CD8-positive, alpha-beta memory T cell (primary cell): ENCODE measurements at regions not wholly inside any gene's neighbourhood (a gene's known extent, or its start where the extent isn't known, plus 50 kb on each side); places are given as distances from the start of the nearest gene placed in this dataset.

Experiments
- CTCF ChIA-PET: fragments of 350-600 bp; sonication (Branson Sonifier 250); formaldehyde crosslinking; loops from one replicate; lab custom pipeline; 2021; ENCODE audit warnings: antibody characterized with exemption; lab: Charles Lee
- POLR2A ChIA-PET: fragments of 350-600 bp; sonication (Branson Sonifier 250); formaldehyde crosslinking; loops from one replicate; lab custom pipeline; 2021; ENCODE audit warnings: antibody characterized with exemption; lab: Charles Lee
- DNase-seq, 5 donors: peaks; one replicate each; pipeline versions ENCODE4 v3.0.0 to v3.0.0-alpha.2; 2020 to 2022; ENCODE audit warnings: mixed read lengths in 1 of 5
- H3K27ac ChIP-seq: one replicate; pipeline ENCODE4 v1.7.0; 2013; ENCODE audit warnings: low read depth, mild to moderate bottlenecking, low read length, moderate library complexity
- H3K27me3 ChIP-seq: 2 replicates; pipeline ENCODE4 v1.7.0; 2013; ENCODE audit warnings: low read length, mild to moderate bottlenecking; ENCODE audit not compliant: insufficient read depth, poor library complexity, severe bottlenecking
- H3K36me3 ChIP-seq: 2 replicates; pipeline ENCODE4 v1.7.0; 2013; ENCODE audit warnings: mild to moderate bottlenecking, low read length, moderate library complexity; ENCODE audit not compliant: insufficient read depth
- H3K4me1 ChIP-seq: 2 replicates; pipeline ENCODE4 v1.7.0; 2013; ENCODE audit warnings: mild to moderate bottlenecking, low read length, moderate library complexity; ENCODE audit not compliant: insufficient read depth
- H3K4me3 ChIP-seq: 2 replicates; pipeline ENCODE4 v1.7.0; 2013; ENCODE audit warnings: mild to moderate bottlenecking, low read length
- H3K9me3 ChIP-seq: 2 replicates; pipeline ENCODE4 v1.7.0; 2013; ENCODE audit warnings: mild to moderate bottlenecking, low read length
- H3K27ac Mint-ChIP-seq, 8 donors: one replicate each; pipeline ENCODE4 v1.8.0; 2020 to 2021; ENCODE audit warnings: mixed read lengths in 8 of 8, mild to moderate bottlenecking in 6 of 8, inconsistent platforms in 3 of 8, moderate library complexity in 3 of 8
- H3K27me3 Mint-ChIP-seq, 2 donors: one replicate each; pipeline ENCODE4 v1.8.0; 2020 to 2021; ENCODE audit warnings: mixed read lengths in 2 of 2, mild to moderate bottlenecking in 1 of 2, moderate library complexity in 1 of 2
- H3K36me3 Mint-ChIP-seq, 3 donors: one replicate each; pipeline ENCODE4 v1.8.0; 2020 to 2021; ENCODE audit warnings: mixed read lengths in 3 of 3, inconsistent platforms in 1 of 3, mild to moderate bottlenecking in 1 of 3
- H3K4me1 Mint-ChIP-seq, 3 donors: one replicate each; pipeline ENCODE4 v1.8.0; 2020 to 2021; ENCODE audit warnings: mixed read lengths in 3 of 3, inconsistent platforms in 1 of 3, mild to moderate bottlenecking in 1 of 3
- H3K4me3 Mint-ChIP-seq, 7 donors: one replicate each; pipeline ENCODE4 v1.8.0; 2020 to 2021; ENCODE audit warnings: mixed read lengths in 7 of 7, mild to moderate bottlenecking in 6 of 7, moderate library complexity in 4 of 7, inconsistent platforms in 2 of 7
- H3K9me3 Mint-ChIP-seq, 5 donors: one replicate each; pipeline ENCODE4 v1.8.0; 2020 to 2022; ENCODE audit warnings: mixed read lengths in 5 of 5, mild to moderate bottlenecking in 3 of 5, moderate library complexity in 2 of 5, inconsistent platforms in 1 of 5

GRCh38 chr13:59451236-59451635, 712.5 kb downstream of the DIAPH3 start:
- Histone ChIP-seq H3K36me3 (no peaks in the 10 kb centered on the region), H3K4me3 (no peak overlapping the region), H3K4me1 (no peaks in the 10 kb centered on the region), H3K27ac (no peak overlapping the region), H3K9me3 (no peaks in the 10 kb centered on the region), H3K27me3 (no peaks in the 10 kb centered on the region)
- Mint-ChIP-seq H3K27me3 (peaks cover 3 to 6% of the 10 kb centered on the region in 2 donors), H3K4me3 (no peak overlapping the region), H3K27ac (no peak overlapping the region), H3K9me3 (no peaks in the 10 kb centered on the region), H3K4me1 (no peaks in the 10 kb centered on the region), H3K36me3 (no peaks in the 10 kb centered on the region)
- no peak for DNase-seq
- CTCF ChIA-PET = no interaction called here
- POLR2A ChIA-PET = no interaction called here

DNA sequence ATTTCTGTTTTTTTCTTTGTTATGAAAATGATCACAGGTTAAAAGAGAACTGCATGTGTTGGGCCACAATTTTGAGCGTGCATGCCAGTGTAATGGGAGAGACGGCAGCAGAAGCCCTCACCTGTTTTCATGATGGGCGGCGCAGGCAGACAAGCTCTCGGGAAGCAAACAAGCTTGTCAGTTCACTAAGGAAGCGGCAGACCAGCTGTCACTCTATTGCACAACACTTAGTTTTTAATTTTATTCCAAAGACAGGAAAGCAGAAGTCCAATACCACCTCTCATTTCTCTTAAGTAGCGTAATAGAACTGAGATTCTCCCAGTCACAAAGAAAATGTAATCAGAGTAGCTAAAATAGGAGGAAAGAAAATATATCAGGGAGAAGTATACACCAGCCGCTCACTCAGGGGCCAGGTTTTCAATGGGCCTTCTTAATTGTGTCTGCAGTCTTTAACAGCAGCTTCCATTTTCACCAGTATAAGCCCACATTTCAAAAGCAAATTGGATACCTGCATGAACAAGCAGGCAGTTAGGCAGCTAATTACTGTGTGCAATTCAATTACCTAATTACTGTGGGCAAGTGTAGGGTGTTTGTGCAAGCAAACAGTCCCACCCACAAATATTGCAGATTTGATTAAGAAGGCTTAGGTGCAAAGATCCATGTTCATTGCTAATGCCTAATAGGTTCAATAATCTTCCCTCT, 711.4 kb downstream of the DIAPH3 start:
- H3K36me3 Mint-ChIP-seq = no peaks in the 10 kb centered on the region
- peak overlapping the region in 1 of 8 donors; percentile 56 for H3K27ac Mint-ChIP-seq
- no peaks in the 10 kb centered on the region for H3K4me1 Mint-ChIP-seq
- Histone ChIP-seq H3K4me1 (no peaks in the 10 kb centered on the region), H3K9me3 (no peaks in the 10 kb centered on the region), H3K27ac (no peak overlapping the region), H3K27me3 (no peaks in the 10 kb centered on the region), H3K4me3 (no peak overlapping the region), H3K36me3 (no peaks in the 10 kb centered on the region)
- no peak overlapping the region for H3K4me3 Mint-ChIP-seq
- peaks cover 3 to 6% of the 10 kb centered on the region in 2 donors for H3K27me3 Mint-ChIP-seq
- CTCF ChIA-PET = no interaction called here
- POLR2A ChIA-PET = no interaction called here
- DNase-seq = no peak
- no peaks in the 10 kb centered on the region for H3K9me3 Mint-ChIP-seq

- POLR2A ChIA-PET = no interaction called here
- CTCF ChIA-PET = no interaction called here
- H3K4me1 Mint-ChIP-seq = no peaks in the 10 kb centered on the region
Observed at GRCh38 chr13:59458908-59459579, 704.7 kb downstream of the DIAPH3 start.

DNA sequence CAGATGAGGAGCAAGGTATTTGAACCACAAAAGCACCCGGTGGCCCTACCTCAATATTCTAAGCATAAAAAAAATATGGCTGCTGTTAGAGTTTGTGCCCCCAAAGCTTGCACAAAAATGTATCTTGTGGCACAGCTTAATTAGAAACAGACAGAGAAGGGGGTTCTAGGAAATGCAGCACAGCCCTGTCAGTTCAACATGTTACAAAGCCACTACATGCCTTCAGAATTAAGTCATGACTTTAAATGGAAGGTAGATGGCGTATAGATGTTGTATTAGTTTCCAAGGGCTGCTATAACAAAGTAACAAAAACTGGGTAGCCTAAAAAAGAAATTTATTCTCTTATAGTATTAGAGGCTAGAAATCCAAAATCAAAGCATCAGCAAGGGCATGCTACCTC, 703.8 kb downstream of the DIAPH3 start:
- Mint-ChIP-seq H3K4me3 (no peak overlapping the region), H3K27me3 (peaks cover 7 to 20% of the 10 kb centered on the region in 2 donors), H3K27ac (no peak overlapping the region), H3K4me1 (no peaks in the 10 kb centered on the region), H3K9me3 (no peaks in the 10 kb centered on the region), H3K36me3 (no peaks in the 10 kb centered on the region)
- ChIA-PET CTCF (no interaction called here), POLR2A (no interaction called here)
- no peak for DNase-seq
- no peaks in the 10 kb centered on the region for H3K4me1 ChIP-seq
- no peaks in the 10 kb centered on the region for H3K9me3 ChIP-seq
- no peak overlapping the region for H3K4me3 ChIP-seq
- no peaks in the 10 kb centered on the region for H3K36me3 ChIP-seq
- no peak overlapping the region for H3K27ac ChIP-seq
- H3K27me3 ChIP-seq = no peaks in the 10 kb centered on the region

More at GRCh38 chr13:59458908-59459579, 704.7 kb downstream of the DIAPH3 start:
- Mint-ChIP-seq H3K36me3 (no peaks in the 10 kb centered on the region), H3K4me3 (no peak overlapping the region), H3K9me3 (no peaks in the 10 kb centered on the region), H3K27me3 (peaks cover 2 to 13% of the 10 kb centered on the region in 2 donors), H3K27ac (no peak overlapping the region)
- Histone ChIP-seq H3K36me3 (no peaks in the 10 kb centered on the region), H3K27me3 (no peaks in the 10 kb centered on the region), H3K27ac (no peak overlapping the region), H3K4me3 (no peak overlapping the region), H3K4me1 (no peaks in the 10 kb centered on the region), H3K9me3 (no peaks in the 10 kb centered on the region)
- DNase-seq = no peak

GRCh38 chr13:59461411-59461810, 702.3 kb downstream of the DIAPH3 start:
- Histone ChIP-seq H3K4me1 (no peaks in the 10 kb centered on the region), H3K9me3 (no peaks in the 10 kb centered on the region), H3K4me3 (no peak overlapping the region), H3K27ac (no peak overlapping the region), H3K36me3 (no peaks in the 10 kb centered on the region), H3K27me3 (no peaks in the 10 kb centered on the region)
- ChIA-PET CTCF (no interaction called here), POLR2A (no interaction called here)
- H3K36me3 Mint-ChIP-seq = no peaks in the 10 kb centered on the region
- no peak for DNase-seq
- H3K9me3 Mint-ChIP-seq = no peaks in the 10 kb centered on the region
- peaks cover 7 to 28% of the 10 kb centered on the region in 2 donors for H3K27me3 Mint-ChIP-seq
- no peak overlapping the region for H3K4me3 Mint-ChIP-seq
- no peaks in the 10 kb centered on the region for H3K4me1 Mint-ChIP-seq
- H3K27ac Mint-ChIP-seq = no peak overlapping the region

GRCh38 chr13:59463023-59463422, 700.7 kb downstream of the DIAPH3 start:
- CTCF ChIA-PET = no interaction called here
- no peaks in the 10 kb centered on the region for H3K36me3 ChIP-seq
- Mint-ChIP-seq H3K9me3 (no peaks in the 10 kb centered on the region), H3K4me3 (no peak overlapping the region), H3K36me3 (no peaks in the 10 kb centered on the region), H3K4me1 (no peaks in the 10 kb centered on the region), H3K27ac (no peak overlapping the region), H3K27me3 (peaks cover 10 to 35% of the 10 kb centered on the region in 2 donors)
- H3K4me3 ChIP-seq = no peak overlapping the region
- POLR2A ChIA-PET = no interaction called here
- H3K27me3 ChIP-seq = no peaks in the 10 kb centered on the region
- H3K9me3 ChIP-seq = no peaks in the 10 kb centered on the region
- H3K27ac ChIP-seq = no peak overlapping the region
- no peak for DNase-seq
- no peaks in the 10 kb centered on the region for H3K4me1 ChIP-seq

- H3K27me3 ChIP-seq = no peaks in the 10 kb centered on the region
- H3K9me3 ChIP-seq = no peaks in the 10 kb centered on the region
- Mint-ChIP-seq H3K4me1 (no peaks in the 10 kb centered on the region), H3K27me3 (peaks cover 10 to 35% of the 10 kb centered on the region in 2 donors), H3K27ac (no peak overlapping the region), H3K4me3 (no peak overlapping the region), H3K36me3 (peaks cover 0 to 3% (median 0%) of the 10 kb centered on the region in 3 donors), H3K9me3 (peaks cover 0 to 4% (median 0%) of the 10 kb centered on the region in 5 donors)
- ChIA-PET CTCF (no interaction called here), POLR2A (no interaction called here)
- H3K36me3 ChIP-seq = no peaks in the 10 kb centered on the region
- H3K4me3 ChIP-seq = no peak overlapping the region
- no peak overlapping the region for H3K27ac ChIP-seq
- H3K4me1 ChIP-seq = no peaks in the 10 kb centered on the region
- no peak for DNase-seq
Observed at GRCh38 chr13:59464926-59465325, 698.8 kb downstream of the DIAPH3 start.

DNA sequence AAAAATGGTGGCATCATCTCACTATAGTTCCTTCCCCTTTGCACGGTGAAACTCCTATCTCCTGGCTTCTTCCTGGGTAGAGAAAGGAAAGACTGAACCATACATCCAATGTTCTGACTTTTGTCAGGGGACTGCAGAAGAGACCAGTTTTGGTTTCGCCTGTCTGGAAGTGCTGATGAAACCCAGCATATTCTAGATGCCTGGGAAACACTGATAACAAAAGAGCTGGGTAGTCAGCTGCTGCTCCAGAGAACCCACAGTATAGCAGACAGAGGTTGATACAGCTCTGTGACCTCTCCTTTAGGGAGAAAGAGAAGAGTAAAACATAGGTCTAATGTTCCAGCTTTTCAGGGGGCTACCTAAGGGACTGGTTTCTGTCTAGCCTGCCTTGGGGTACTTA, 695.3 kb downstream of the DIAPH3 start:
- DNase-seq = no peak
- H3K27me3 Mint-ChIP-seq = peaks cover 11 to 27% of the 10 kb centered on the region in 2 donors
- H3K9me3 Mint-ChIP-seq = peaks cover 0 to 4% (median 0%) of the 10 kb centered on the region in 5 donors
- H3K9me3 ChIP-seq = no peaks in the 10 kb centered on the region
- no peak overlapping the region for H3K27ac Mint-ChIP-seq
- no peaks in the 10 kb centered on the region for H3K27me3 ChIP-seq
- CTCF ChIA-PET = no interaction called here
- no peaks in the 10 kb centered on the region for H3K36me3 ChIP-seq
- no peaks in the 10 kb centered on the region for H3K4me1 ChIP-seq
- H3K4me1 Mint-ChIP-seq = no peaks in the 10 kb centered on the region
- peak overlapping the region in 1 of 7 donors; percentile 45 for H3K4me3 Mint-ChIP-seq
- POLR2A ChIA-PET = no interaction called here
- no peak overlapping the region for H3K27ac ChIP-seq
- peaks cover 0 to 3% (median 0%) of the 10 kb centered on the region in 3 donors for H3K36me3 Mint-ChIP-seq
- no peak overlapping the region for H3K4me3 ChIP-seq
